ENCODE measurements at regions not wholly inside any gene's neighbourhood (a gene's known extent, or its start where the extent isn't known, plus 50 kb on each side); places are given as distances from the start of the nearest gene placed in this dataset.

DNA sequence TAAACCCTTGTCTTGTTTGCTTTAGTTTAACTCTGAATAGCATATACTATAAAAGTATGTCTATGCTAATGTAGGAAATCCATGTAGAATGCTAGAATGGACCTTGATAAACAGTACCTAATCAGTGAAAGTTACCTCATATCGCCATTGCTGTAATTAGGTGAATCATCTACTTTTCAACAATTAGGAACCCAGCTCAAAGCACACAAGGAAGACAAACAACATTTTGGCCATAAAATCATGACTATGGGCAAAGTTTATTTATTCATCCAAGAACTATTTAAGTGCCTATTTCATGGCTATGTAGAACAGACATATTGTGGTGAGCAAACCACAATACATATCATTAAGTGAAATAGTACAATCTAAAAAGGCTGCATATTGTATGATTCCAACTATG is 1043.2 kb downstream of the BRINP3 start:
- TF ChIP-seq CTCF (IDR thresholded peaks at IDR 0.05; ENCODE audit: low read length) (no peak), EZH2phosphoT487 (IDR thresholded peaks at IDR 0.05; ENCODE audit: low read length) (no peak), EZH2 (optimal IDR thresholded peaks at IDR 0.05; ENCODE audit: low read depth, low read length) (no peak)

Measured in MM.1S (cell line).